Testis (tissue), 2 donors: ENCODE measurements at regions not wholly inside any gene's neighbourhood (a gene's known extent, or its start where the extent isn't known, plus 50 kb on each side); places are given as distances from the start of the nearest gene placed in this dataset.

Source experiments
- DNase-seq: peaks from one replicate; pipeline ENCODE4 v3.0.0-alpha.2; 2019
- H3K27ac ChIP-seq, 2 donors: fragments of 200-600 bp; sonication (generic); one replicate each; pipeline ENCODE4 v1.5.1; 2019
- H3K27me3 ChIP-seq: fragments of 200-600 bp; sonication (generic); one replicate; pipeline ENCODE4 v1.5.1; 2019
- H3K36me3 ChIP-seq: fragments of 200-600 bp; sonication (generic); one replicate; pipeline ENCODE4 v1.5.1; 2017; ENCODE audit warnings: low read depth; ENCODE audit errors: missing control alignments
- H3K4me1 ChIP-seq: fragments of 200-600 bp; sonication (generic); one replicate; pipeline ENCODE4 v1.5.1; 2019
- H3K4me3 ChIP-seq, 2 donors: fragments of 200-600 bp; sonication (generic); one replicate each; pipeline ENCODE4 v1.5.1; 2017 to 2019
- H3K9me3 ChIP-seq: fragments of 200-600 bp; sonication (generic); one replicate; pipeline ENCODE4 v1.5.1; 2017
- POLR2A ChIP-seq: fragments of 450-650 bp; IDR thresholded peaks from one replicate; pipeline ENCODE4 v1.6.1; 2017; ENCODE audit warnings: antibody characterized with exemption, mild to moderate bottlenecking, moderate library complexity
- WGBS, 2 donors: methylation state at CpG; one replicate each; pipeline ENCODE4 v1.1.5; 2018; 5-methylcytosine and 5-hydroxymethylcytosine counted together
- intact Hi-C: fragments of 100-400 bp; cut with DNase I; formaldehyde crosslinking; loops from one replicate; pipeline ENCODE4 v1.15.1; 2023; ENCODE audit warnings: low total_unique reads
- TF ChIP-seq, protein P1 (sequence below), 3 experiments: fragments of 450-650 bp in 2 of 3; fragments of 200-600 bp in 1 of 3; sonication (generic) in 1 of 3; IDR thresholded peaks; one replicate each; pipeline ENCODE4 v1.5.1; 2016 to 2019; ENCODE audit warnings: antibody characterized with exemption in 3 of 3, mild to moderate bottlenecking in 2 of 3, moderate library complexity in 1 of 3

DNA sequence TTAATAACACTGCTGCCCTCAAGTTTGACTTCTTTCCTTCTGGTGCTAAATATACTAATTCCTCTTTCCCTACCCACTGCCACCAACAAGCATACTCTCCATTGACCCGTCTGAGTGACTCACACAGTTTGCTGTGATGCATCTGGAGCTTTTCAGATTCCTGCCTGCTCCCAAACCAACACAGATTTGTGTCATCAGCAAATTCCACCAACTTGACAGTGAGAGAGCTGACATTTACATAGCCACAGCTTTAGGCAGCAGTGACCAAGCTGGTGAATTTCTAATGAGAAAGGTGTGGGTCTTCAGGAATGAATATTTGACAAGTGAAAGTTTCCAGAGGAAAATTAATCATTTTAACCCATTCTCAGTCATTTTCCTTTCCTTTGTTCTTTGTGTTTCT is 96.5 kb upstream of the PRICKLE2 start:
- intact Hi-C loops = no loop called here
- TF ChIP-seq, protein P1, sequence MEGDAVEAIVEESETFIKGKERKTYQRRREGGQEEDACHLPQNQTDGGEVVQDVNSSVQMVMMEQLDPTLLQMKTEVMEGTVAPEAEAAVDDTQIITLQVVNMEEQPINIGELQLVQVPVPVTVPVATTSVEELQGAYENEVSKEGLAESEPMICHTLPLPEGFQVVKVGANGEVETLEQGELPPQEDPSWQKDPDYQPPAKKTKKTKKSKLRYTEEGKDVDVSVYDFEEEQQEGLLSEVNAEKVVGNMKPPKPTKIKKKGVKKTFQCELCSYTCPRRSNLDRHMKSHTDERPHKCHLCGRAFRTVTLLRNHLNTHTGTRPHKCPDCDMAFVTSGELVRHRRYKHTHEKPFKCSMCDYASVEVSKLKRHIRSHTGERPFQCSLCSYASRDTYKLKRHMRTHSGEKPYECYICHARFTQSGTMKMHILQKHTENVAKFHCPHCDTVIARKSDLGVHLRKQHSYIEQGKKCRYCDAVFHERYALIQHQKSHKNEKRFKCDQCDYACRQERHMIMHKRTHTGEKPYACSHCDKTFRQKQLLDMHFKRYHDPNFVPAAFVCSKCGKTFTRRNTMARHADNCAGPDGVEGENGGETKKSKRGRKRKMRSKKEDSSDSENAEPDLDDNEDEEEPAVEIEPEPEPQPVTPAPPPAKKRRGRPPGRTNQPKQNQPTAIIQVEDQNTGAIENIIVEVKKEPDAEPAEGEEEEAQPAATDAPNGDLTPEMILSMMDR (IDR thresholded peaks at IDR 0.05) = no peak
- TF ChIP-seq POLR2A = no peak
- H3K4me1 ChIP-seq = peaks cover 5% of the 10 kb centered on the region
- no peaks in the 10 kb centered on the region for H3K9me3 ChIP-seq
- no peaks in the 10 kb centered on the region for H3K27me3 ChIP-seq
- H3K36me3 ChIP-seq = no peaks in the 10 kb centered on the region
- WGBS, 2 donors = 60 to 70% methylated on average over 1 of the region's 1 CpG
- H3K27ac ChIP-seq = no peak overlapping the region
- no peak for DNase-seq
- no peak overlapping the region for H3K4me3 ChIP-seq

DNA sequence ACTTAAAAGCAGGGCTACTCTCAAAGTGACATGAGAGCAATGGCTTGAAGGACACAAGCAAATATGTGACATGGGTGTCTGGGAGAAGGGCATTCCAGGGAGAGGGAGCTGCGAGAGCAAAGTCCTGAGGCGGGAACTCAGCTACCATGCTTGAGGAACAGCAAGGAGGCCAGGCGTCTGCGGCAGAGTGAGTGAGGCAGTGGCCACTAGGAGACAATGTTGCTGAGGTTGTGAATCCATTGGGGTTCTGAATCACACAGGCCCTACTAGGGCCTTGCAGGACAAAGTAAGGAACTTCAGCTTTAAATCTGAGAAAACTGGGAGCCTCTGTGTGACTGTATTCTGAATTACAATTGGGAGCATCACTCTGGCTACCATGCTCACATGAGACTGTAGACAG is 94.1 kb upstream of the PRICKLE2 start:
- intact Hi-C loops = no loop called here
- Histone ChIP-seq H3K4me1 (no peaks in the 10 kb centered on the region), H3K36me3 (no peaks in the 10 kb centered on the region), H3K27ac (no peak overlapping the region), H3K27me3 (no peaks in the 10 kb centered on the region), H3K9me3 (no peaks in the 10 kb centered on the region), H3K4me3 (no peak overlapping the region)
- TF ChIP-seq, protein P1 (IDR thresholded peaks at IDR 0.05) = no peak
- TF ChIP-seq POLR2A = no peak
- DNase-seq = no peak
- WGBS, 2 donors = 93 to 98% methylated on average over 4 of the region's 4 CpGs

DNA sequence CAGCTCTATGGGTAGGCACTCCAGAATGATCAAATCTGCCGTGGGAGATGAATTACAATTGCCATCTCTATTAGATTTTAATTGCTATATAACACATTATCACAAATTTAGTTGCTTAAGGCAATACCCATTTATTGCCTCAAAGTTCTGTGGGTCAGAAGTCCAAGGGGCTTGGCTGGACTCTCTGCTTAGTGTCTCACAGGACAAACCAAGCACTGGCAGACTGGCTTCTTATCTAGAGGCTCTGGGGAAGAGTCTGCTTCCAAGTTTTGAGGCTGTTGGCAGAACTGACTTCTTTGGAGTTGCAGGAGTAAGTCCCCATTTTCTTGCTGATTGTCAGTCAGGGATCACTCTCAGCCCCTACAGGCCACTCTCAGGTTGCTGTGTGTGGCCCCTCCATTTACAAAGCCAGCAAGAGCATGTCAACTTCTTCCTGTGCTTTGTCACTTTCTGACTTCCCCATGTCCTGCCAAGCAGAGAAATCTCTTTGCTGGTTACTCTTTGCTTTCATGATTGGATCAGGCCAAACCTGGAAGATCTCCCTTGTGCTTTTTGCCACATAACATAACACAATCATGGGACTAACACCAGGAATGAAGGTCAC is 93.5 kb upstream of the PRICKLE2 start:
- no peaks in the 10 kb centered on the region for H3K36me3 ChIP-seq
- DNase-seq = no peak
- no peaks in the 10 kb centered on the region for H3K9me3 ChIP-seq
- WGBS, 2 donors = 73 to 93% methylated on average over 1 of the region's 1 CpG
- no peaks in the 10 kb centered on the region for H3K4me1 ChIP-seq
- no peak overlapping the region for H3K27ac ChIP-seq
- no peak for TF ChIP-seq POLR2A
- TF ChIP-seq, protein P1 (IDR thresholded peaks at IDR 0.05) = no peak
- H3K27me3 ChIP-seq = no peaks in the 10 kb centered on the region
- intact Hi-C loops = no loop called here
- H3K4me3 ChIP-seq = no peak overlapping the region

DNA sequence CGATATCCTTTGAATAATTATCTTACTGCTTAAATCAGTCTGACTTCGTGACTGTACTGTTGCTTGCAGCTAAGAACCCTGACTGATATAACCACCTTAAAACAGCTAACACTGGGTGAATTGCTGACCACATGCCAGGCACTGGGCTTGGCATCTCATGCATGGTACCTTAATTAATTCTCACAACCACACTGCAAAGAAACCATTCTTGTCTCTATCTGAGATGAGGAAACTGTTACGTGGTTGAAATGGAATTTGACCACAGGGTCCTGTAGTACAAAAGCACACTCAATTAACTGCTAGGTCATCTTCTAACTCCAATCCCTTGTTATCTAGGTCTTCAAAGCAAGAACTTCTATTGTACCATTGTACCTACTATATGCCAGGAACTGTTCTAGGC is 92.7 kb upstream of the PRICKLE2 start:
- Histone ChIP-seq H3K4me3 (no peak overlapping the region), H3K27me3 (no peaks in the 10 kb centered on the region), H3K27ac (no peak overlapping the region), H3K4me1 (no peaks in the 10 kb centered on the region), H3K36me3 (no peaks in the 10 kb centered on the region), H3K9me3 (no peaks in the 10 kb centered on the region)
- 92 to 94% methylated on average over 3 of the region's 3 CpGs for WGBS, 2 donors
- TF ChIP-seq, protein P1 (IDR thresholded peaks at IDR 0.05) = no peak
- TF ChIP-seq POLR2A = no peak
- no peak for DNase-seq
- intact Hi-C loops = no loop called here

DNA sequence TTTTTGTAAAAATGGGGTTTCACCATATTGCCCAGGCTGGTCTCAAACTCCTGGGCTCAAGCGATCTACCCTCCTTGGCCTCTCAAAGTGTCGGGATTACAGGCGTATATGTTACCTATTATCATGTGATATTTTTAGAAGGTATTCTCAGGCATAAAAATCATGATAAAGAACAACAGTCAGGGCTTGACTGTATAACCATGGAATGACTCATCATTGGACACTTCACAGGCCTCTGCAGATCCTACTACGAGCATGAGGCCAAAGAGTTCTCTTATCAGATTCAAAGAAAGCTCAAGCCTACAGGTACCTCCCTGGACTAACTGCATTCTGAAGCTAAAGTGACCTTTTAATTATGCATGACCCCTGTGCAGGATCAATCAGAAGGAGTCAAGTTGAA is 91.7 kb upstream of the PRICKLE2 start:
- H3K27me3 ChIP-seq = no peaks in the 10 kb centered on the region
- H3K4me1 ChIP-seq = peaks cover under 1% of the 10 kb centered on the region
- 87 to 91% methylated on average over 4 of the region's 4 CpGs for WGBS, 2 donors
- intact Hi-C loops = no loop called here
- H3K4me3 ChIP-seq = no peak overlapping the region
- TF ChIP-seq POLR2A = no peak
- TF ChIP-seq, protein P1 (IDR thresholded peaks at IDR 0.05) = no peak
- no peak overlapping the region for H3K27ac ChIP-seq
- DNase-seq = no peak
- H3K9me3 ChIP-seq = no peaks in the 10 kb centered on the region
- H3K36me3 ChIP-seq = no peaks in the 10 kb centered on the region
